ENCODE measurements at regions not wholly inside any gene's neighbourhood (a gene's known extent, or its start where the extent isn't known, plus 50 kb on each side); places are given as distances from the start of the nearest gene placed in this dataset.
"Not testable (repeated sequence)": the region's sequence is repeated elsewhere in the genome, so short reads cannot be mapped to it uniquely, and the experiment has no call there.

DNA sequence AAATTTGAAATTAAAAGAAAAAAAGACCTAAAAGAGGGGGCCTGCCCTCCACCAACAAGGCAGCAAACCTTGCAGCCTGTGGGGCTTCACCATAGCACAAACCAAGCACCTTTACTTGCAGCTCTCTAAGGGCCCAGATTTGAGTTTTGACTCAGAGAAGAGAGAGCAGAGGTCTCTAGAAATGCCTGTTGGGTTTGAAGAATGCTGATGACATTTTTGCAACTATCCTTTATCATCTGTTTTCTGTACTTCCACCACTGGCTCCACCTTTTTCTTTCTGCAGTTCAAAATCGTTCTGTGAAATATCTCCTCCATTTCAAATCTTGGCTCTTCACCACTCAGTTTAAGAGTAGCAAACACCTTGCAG, 83.8 kb upstream of the HMGA2 start:
- Mint-ChIP-seq H3K4me3 (peak overlapping the region; percentile 74 to 84 (median 76)), H3K27ac (peak overlapping the region in 1 of 2 donors; percentile 76), H3K9me3 (peaks cover 0 to 5% (median 4%) of the 10 kb centered on the region in 3 donors), H3K36me3 (no peaks in the 10 kb centered on the region), H3K4me1 (peaks cover 9 to 18% (median 16%) of the 10 kb centered on the region in 3 donors), H3K27me3 (peaks cover 15 to 21% of the 10 kb centered on the region in 2 donors)
- 11% methylated on average over 1 of the region's 1 CpG for WGBS (ENCODE audit: insufficient coverage)
- Histone ChIP-seq H3K27me3 (replicated peaks in 1 of 2; ENCODE audit: control insufficient read depth in 2 of 2, extremely low read depth in 1 of 2, insufficient read depth in 2 of 2, low read length in 1 of 2) (peaks cover 0 to 15% of the 10 kb centered on the region in 2 experiments), H3K4me1 (ENCODE audit: control insufficient read depth in 1 of 2, extremely low read depth in 1 of 2, insufficient read depth in 2 of 2, low read length in 2 of 2) (peaks cover 3 to 9% of the 10 kb centered on the region in 2 experiments), H3K27ac (ENCODE audit: low read length) (no peak overlapping the region), H3K4me3 (ENCODE audit: control insufficient read depth in 1 of 2, extremely low read depth in 1 of 2, low read length in 1 of 2) (peak overlapping the region in 1 of 2 donors; percentile 85), H3K36me3 (ENCODE audit: control insufficient read depth in 2 of 2, extremely low read depth in 1 of 2, insufficient read depth in 1 of 2, low read length in 1 of 2) (no peaks in the 10 kb centered on the region), H3K9me3 (no peaks in the 10 kb centered on the region)
- DNase-seq, result no peak
- ChIA-PET CTCF (no interaction called here), POLR2A (no interaction called here)
- ATAC-seq (replicated peaks in 1 of 4), result no peak

DNA sequence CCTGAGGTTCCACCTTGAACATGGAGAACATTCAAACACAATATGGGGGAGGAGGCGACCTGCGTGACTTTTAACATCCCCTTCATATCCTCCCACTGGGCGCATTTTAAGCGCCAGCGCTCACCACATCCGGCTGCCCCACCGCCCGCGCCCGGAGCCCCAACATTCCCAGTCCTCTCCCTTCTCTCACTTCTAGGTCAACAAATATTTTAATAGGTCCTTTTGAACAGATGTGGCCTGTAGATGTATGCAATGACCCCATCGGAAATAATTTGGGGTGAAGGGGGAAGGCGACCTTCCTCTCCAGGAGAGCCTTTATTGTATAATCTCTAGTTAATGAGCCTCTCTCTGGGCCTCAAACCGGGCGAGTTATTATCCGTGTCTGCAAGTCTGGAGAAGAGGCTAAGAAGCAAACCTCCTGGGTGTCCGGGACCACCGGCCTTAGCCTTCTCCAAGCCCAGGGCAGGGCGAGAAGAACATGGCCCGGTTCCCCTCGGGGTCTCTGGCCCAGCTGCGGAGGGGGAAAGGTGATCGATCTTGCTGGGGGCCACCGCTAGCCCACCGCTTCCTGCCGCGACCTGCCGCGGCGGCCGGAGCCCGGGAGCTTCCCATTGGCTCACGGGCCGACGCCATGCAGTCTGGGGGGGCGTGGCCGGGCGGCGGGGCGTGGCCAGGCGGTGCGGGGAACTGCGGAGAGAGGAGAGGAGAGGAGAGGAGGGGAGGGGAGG, 83.2 kb upstream of the HMGA2 start:
- ChIA-PET POLR2A (no interaction called here), CTCF (interaction anchor here in 1 of 2 donors (0.8 kb wide), 1 partner anchor 258 kb away, joined by 6 read pairs; no protein-coding TSS in a partner anchor)
- DNase-seq, result peak in 32 of 35 experiments; percentile 4 to 59 (median 27)
- H3K36me3 ChIP-seq (ENCODE audit: control insufficient read depth in 2 of 2, extremely low read depth in 1 of 2, insufficient read depth in 1 of 2, low read length in 1 of 2), result no peaks in the 10 kb centered on the region
- peak overlapping the region; percentile 44 to 85 for H3K4me3 ChIP-seq (ENCODE audit: control insufficient read depth in 1 of 2, extremely low read depth in 1 of 2, low read length in 1 of 2)
- H3K9me3 Mint-ChIP-seq, result peaks cover 0 to 5% (median 4%) of the 10 kb centered on the region in 3 donors
- peaks cover 3 to 9% of the 10 kb centered on the region in 2 experiments for H3K4me1 ChIP-seq (ENCODE audit: control insufficient read depth in 1 of 2, extremely low read depth in 1 of 2, insufficient read depth in 2 of 2, low read length in 2 of 2)
- H3K36me3 Mint-ChIP-seq, result no peaks in the 10 kb centered on the region
- H3K27me3 Mint-ChIP-seq, result peaks cover 17 to 21% of the 10 kb centered on the region in 2 donors
- no peaks in the 10 kb centered on the region for H3K9me3 ChIP-seq
- peak overlapping the region in 1 of 2 donors; percentile 76 for H3K27ac Mint-ChIP-seq
- no peak overlapping the region for H3K27ac ChIP-seq (ENCODE audit: low read length)
- H3K4me1 Mint-ChIP-seq, result peaks cover 9 to 18% (median 16%) of the 10 kb centered on the region in 3 donors
- ATAC-seq (replicated peaks in 1 of 4), result peak; percentile 49 to 84 (median 76)
- WGBS (ENCODE audit: insufficient coverage), result 1% methylated on average over 16 of the region's 42 CpGs
- H3K4me3 Mint-ChIP-seq, result peak overlapping the region; percentile 74 to 84 (median 76)
- H3K27me3 ChIP-seq (replicated peaks in 1 of 2; ENCODE audit: control insufficient read depth in 2 of 2, extremely low read depth in 1 of 2, insufficient read depth in 2 of 2, low read length in 1 of 2), result peaks cover 0 to 15% of the 10 kb centered on the region in 2 experiments

DNA sequence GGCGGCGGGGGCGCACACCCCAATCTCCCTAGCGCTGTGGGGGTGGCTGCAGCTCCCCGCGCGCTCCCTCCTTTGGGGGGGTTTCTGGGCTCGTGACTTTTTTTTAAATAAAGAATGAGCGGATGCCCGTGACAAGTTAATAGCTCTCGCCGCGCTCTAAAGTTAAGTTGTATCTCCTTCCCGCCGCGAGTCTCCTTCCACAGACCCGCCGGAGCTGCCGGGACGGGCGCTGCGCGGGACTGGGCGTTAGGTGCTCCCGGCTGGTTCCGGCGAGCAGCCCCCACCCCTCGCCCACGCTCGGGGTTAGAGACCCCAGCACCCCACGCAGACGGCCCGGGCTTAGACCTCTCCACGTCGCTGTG, 82.6 kb upstream of the HMGA2 start:
- no peaks in the 10 kb centered on the region for H3K36me3 ChIP-seq (ENCODE audit: control insufficient read depth in 2 of 2, extremely low read depth in 1 of 2, insufficient read depth in 1 of 2, low read length in 1 of 2)
- peak in 3 of 4 experiments; percentile 19 to 43 (median 24) for ATAC-seq (replicated peaks in 1 of 4)

DNA sequence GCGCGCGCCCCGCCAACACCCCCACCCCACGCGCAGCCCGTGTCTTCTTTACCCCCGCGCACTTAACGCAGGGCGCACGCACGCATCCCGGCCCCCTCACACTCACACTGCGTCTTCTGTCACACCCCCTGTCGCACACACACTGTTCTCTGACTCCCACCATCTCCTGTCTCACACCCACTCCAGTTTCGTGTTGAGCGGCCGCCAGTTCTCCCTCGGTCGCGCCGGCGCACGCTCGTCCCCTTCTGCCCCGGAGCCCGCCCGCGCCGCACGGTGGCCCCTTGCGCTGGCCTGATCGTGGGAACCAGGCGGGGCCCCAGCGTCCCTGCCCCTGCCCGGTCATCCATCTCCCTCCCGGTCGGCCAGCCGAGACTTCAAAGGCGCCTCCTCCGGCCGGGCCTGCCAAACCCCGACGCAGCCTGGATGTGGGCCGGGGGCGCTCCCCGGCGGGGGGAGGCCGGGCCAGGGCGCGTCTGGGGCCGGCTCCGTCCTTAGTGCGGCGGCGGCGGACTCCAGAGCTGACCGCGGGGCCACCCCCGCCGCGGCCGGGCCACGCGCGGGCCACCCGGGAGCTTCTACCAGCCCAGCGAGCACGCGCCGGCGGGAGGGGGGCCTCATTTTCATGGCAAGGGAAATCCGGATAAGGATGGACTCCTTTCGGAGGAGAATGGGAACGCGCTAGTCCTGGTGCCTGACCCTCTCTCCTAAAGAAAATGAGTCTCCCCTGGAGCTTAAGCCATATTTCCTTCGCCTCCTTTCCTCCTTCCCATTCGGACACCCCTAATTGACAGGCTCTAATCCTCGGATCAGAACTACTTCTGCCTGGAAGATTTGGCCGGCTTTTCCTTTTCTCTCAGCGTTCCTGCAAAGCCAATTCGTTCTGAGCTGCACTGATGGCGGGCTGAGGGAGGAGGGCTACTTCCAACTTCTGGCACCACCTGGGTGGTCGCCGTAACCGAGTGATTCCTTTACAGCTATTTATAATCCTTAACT, 82.0 kb upstream of the HMGA2 start:
- ChIA-PET POLR2A (interaction anchor here in 1 of 2 donors (0.5 kb wide), 1 partner anchor 17 kb away, joined by 3 read pairs; no protein-coding TSS in a partner anchor), CTCF (interaction anchor here in 1 of 2 donors (0.8 kb wide), 1 partner anchor 257 kb away, joined by 6 read pairs; no protein-coding TSS in a partner anchor)
- H3K27me3 ChIP-seq (replicated peaks in 1 of 2; ENCODE audit: control insufficient read depth in 2 of 2, extremely low read depth in 1 of 2, insufficient read depth in 2 of 2, low read length in 1 of 2), result peaks cover 0 to 15% of the 10 kb centered on the region in 2 experiments
- no peak overlapping the region for H3K27ac Mint-ChIP-seq
- H3K36me3 Mint-ChIP-seq, result no peaks in the 10 kb centered on the region
- no peaks in the 10 kb centered on the region for H3K36me3 ChIP-seq (ENCODE audit: control insufficient read depth in 2 of 2, extremely low read depth in 1 of 2, insufficient read depth in 1 of 2, low read length in 1 of 2)
- peaks cover 9 to 18% (median 16%) of the 10 kb centered on the region in 3 donors for H3K4me1 Mint-ChIP-seq
- H3K9me3 Mint-ChIP-seq, result no peaks in the 10 kb centered on the region
- ATAC-seq (replicated peaks in 1 of 4) (peak; percentile 13 to 42 (median 36)), DNase-seq (peak in 3 of 35 experiments; percentile 1 to 16 (median 4))
- H3K4me1 ChIP-seq (ENCODE audit: control insufficient read depth in 1 of 2, extremely low read depth in 1 of 2, insufficient read depth in 2 of 2, low read length in 2 of 2), result peaks cover 3 to 9% of the 10 kb centered on the region in 2 experiments
- 24% methylated on average over 76 of the region's 87 CpGs for WGBS (ENCODE audit: insufficient coverage)
- H3K4me3 ChIP-seq (ENCODE audit: control insufficient read depth in 1 of 2, extremely low read depth in 1 of 2, low read length in 1 of 2), result peak overlapping the region; percentile 42 to 60
- H3K27me3 Mint-ChIP-seq, result peaks cover 16 to 21% of the 10 kb centered on the region in 2 donors
- H3K9me3 ChIP-seq, result no peaks in the 10 kb centered on the region
- no peak overlapping the region for H3K27ac ChIP-seq (ENCODE audit: low read length)
- H3K4me3 Mint-ChIP-seq, result peak overlapping the region; percentile 72 to 84 (median 75)

More for the DNA sequence above, 82.6 kb upstream of the HMGA2 start:
- H3K36me3 Mint-ChIP-seq, result no peaks in the 10 kb centered on the region
- ChIA-PET POLR2A (no interaction called here), CTCF (interaction anchor here in 1 of 2 donors (0.8 kb wide), 1 partner anchor 257 kb away, joined by 6 read pairs; no protein-coding TSS in a partner anchor)
- H3K27me3 Mint-ChIP-seq, result peaks cover 20 to 21% of the 10 kb centered on the region in 2 donors
- Histone ChIP-seq H3K9me3 (no peaks in the 10 kb centered on the region), H3K27me3 (replicated peaks in 1 of 2; ENCODE audit: control insufficient read depth in 2 of 2, extremely low read depth in 1 of 2, insufficient read depth in 2 of 2, low read length in 1 of 2) (peaks cover 0 to 15% of the 10 kb centered on the region in 2 experiments), H3K4me1 (ENCODE audit: control insufficient read depth in 1 of 2, extremely low read depth in 1 of 2, insufficient read depth in 2 of 2, low read length in 2 of 2) (peaks cover 3 to 9% of the 10 kb centered on the region in 2 experiments), H3K4me3 (ENCODE audit: control insufficient read depth in 1 of 2, extremely low read depth in 1 of 2, low read length in 1 of 2) (peak overlapping the region; percentile 42 to 60), H3K27ac (ENCODE audit: low read length) (no peak overlapping the region)
- H3K4me3 Mint-ChIP-seq, result peak overlapping the region; percentile 72 to 84 (median 75)
- peaks cover 0 to 4% (median 3%) of the 10 kb centered on the region in 3 donors for H3K9me3 Mint-ChIP-seq
- no peak overlapping the region for H3K27ac Mint-ChIP-seq
- peaks cover 9 to 18% (median 16%) of the 10 kb centered on the region in 3 donors for H3K4me1 Mint-ChIP-seq
- peak in 3 of 35 experiments; percentile 2 to 5 (median 4) for DNase-seq
- 2% methylated on average over 28 of the region's 35 CpGs for WGBS (ENCODE audit: insufficient coverage)

DNA sequence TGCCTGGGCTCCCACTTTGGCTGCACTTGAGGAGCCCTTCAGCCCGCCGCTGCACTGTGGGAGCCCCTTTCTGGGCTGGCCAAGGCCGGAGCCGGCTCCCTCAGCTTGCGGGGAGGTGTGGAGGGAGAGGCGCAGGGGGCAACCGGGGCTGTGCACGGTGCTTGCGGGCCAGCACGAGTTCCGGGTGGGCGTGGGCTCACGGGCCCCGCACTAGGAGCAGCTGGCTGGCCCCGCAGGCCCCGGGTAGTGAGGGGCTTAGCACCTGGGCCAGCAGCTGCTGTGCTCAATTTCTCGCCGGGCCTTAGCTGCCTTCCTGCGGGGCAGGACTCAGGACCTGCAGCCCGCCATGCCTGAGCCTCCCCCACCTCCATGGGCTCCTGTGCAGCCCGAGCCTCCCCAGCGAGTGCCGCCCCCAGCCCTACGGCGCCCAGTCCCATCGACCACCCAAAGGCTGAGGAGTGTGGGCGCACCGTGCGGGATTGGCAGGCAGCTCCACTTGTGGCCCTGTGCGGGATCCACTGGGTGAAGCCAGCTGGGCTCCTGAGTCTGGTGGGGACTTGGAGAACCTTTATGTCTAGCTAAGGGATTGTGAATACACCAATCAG, 79.9 kb upstream of the HMGA2 start:
- H3K9me3 ChIP-seq; DNase-seq; H3K4me3 Mint-ChIP-seq; CTCF ChIA-PET; H3K36me3 Mint-ChIP-seq; ATAC-seq (replicated peaks in 1 of 4); H3K4me3 ChIP-seq (ENCODE audit: control insufficient read depth in 1 of 2, extremely low read depth in 1 of 2, low read length in 1 of 2); H3K27ac Mint-ChIP-seq; H3K27ac ChIP-seq (ENCODE audit: low read length); H3K36me3 ChIP-seq (ENCODE audit: control insufficient read depth in 2 of 2, extremely low read depth in 1 of 2, insufficient read depth in 1 of 2, low read length in 1 of 2); POLR2A ChIA-PET; H3K4me1 ChIP-seq (ENCODE audit: control insufficient read depth in 1 of 2, extremely low read depth in 1 of 2, insufficient read depth in 2 of 2, low read length in 2 of 2); H3K9me3 Mint-ChIP-seq: not testable (repeated sequence)
- peaks cover 0 to 15% of the 10 kb centered on the region in 2 experiments for H3K27me3 ChIP-seq (replicated peaks in 1 of 2; ENCODE audit: control insufficient read depth in 2 of 2, extremely low read depth in 1 of 2, insufficient read depth in 2 of 2, low read length in 1 of 2)
- peaks cover 19 to 26% of the 10 kb centered on the region in 2 donors for H3K27me3 Mint-ChIP-seq
- 91% methylated on average over 27 of the region's 30 CpGs for WGBS (ENCODE audit: insufficient coverage)
- peaks cover 9 to 18% (median 16%) of the 10 kb centered on the region in 3 donors for H3K4me1 Mint-ChIP-seq

Data from T-cell (primary cell).